Duodenal mucosa (tissue), 2 donors: ENCODE measurements at regions not wholly inside any gene's neighbourhood (a gene's known extent, or its start where the extent isn't known, plus 50 kb on each side); places are given as distances from the start of the nearest gene placed in this dataset.

ENCODE experiments used
- H3K27ac ChIP-seq: one replicate; pipeline ENCODE4 v1.7.0; 2013; ENCODE audit warnings: low read depth, low read length
- H3K27me3 ChIP-seq, 2 donors: one replicate each; pipeline ENCODE4 v1.7.0; 2013; ENCODE audit warnings: low read length in 2 of 2, control low read depth in 1 of 2; ENCODE audit not compliant: insufficient read depth in 2 of 2, control insufficient read depth in 1 of 2
- H3K36me3 ChIP-seq, 2 donors: one replicate each; pipeline ENCODE4 v1.7.0; 2013; ENCODE audit warnings: low read length in 2 of 2, control low read depth in 1 of 2; ENCODE audit not compliant: insufficient read depth in 2 of 2, control insufficient read depth in 1 of 2
- H3K4me1 ChIP-seq, 2 donors: one replicate each; pipeline ENCODE4 v1.7.0; 2013; ENCODE audit warnings: low read length in 2 of 2, control low read depth in 1 of 2; ENCODE audit not compliant: insufficient read depth in 2 of 2, control insufficient read depth in 1 of 2
- H3K4me3 ChIP-seq, 2 donors: one replicate each; pipeline ENCODE4 v1.7.0; 2013; ENCODE audit warnings: low read length in 2 of 2, low read depth in 1 of 2
- H3K9ac ChIP-seq, 2 donors: one replicate each; pipeline ENCODE4 v1.7.0; 2013; ENCODE audit warnings: low read length in 2 of 2, low read depth in 1 of 2
- H3K9me3 ChIP-seq, 2 donors: one replicate each; pipeline ENCODE4 v1.7.0; 2013; ENCODE audit warnings: low read length in 2 of 2, control low read depth in 1 of 2; ENCODE audit not compliant: control insufficient read depth in 1 of 2

- Histone ChIP-seq H3K9me3 (no peaks in the 10 kb centered on the region), H3K4me3 (no peak overlapping the region), H3K27me3 (no peaks in the 10 kb centered on the region), H3K27ac (no peak overlapping the region), H3K4me1 (no peaks in the 10 kb centered on the region), H3K36me3 (no peaks in the 10 kb centered on the region), H3K9ac (no peak overlapping the region)
Measured at GRCh38 chr5:17143335-17143734, 74.1 kb upstream of the BASP1 start.

GRCh38 chr5:17146280-17146841, 71.1 kb upstream of the BASP1 start:
- H3K36me3 ChIP-seq = no peaks in the 10 kb centered on the region
- H3K4me1 ChIP-seq = no peaks in the 10 kb centered on the region
- no peaks in the 10 kb centered on the region for H3K9me3 ChIP-seq
- H3K27me3 ChIP-seq = no peaks in the 10 kb centered on the region
- no peak overlapping the region for H3K9ac ChIP-seq
- H3K27ac ChIP-seq = no peak overlapping the region
- no peak overlapping the region for H3K4me3 ChIP-seq

GRCh38 chr5:17147170-17147569, 70.3 kb upstream of the BASP1 start:
- no peak overlapping the region for H3K4me3 ChIP-seq
- no peaks in the 10 kb centered on the region for H3K27me3 ChIP-seq
- no peaks in the 10 kb centered on the region for H3K4me1 ChIP-seq
- H3K36me3 ChIP-seq = no peaks in the 10 kb centered on the region
- H3K9ac ChIP-seq = no peak overlapping the region
- no peak overlapping the region for H3K27ac ChIP-seq
- no peaks in the 10 kb centered on the region for H3K9me3 ChIP-seq

GRCh38 chr5:17147617-17148016, 69.8 kb upstream of the BASP1 start:
- Histone ChIP-seq H3K4me1 (no peaks in the 10 kb centered on the region), H3K36me3 (no peaks in the 10 kb centered on the region), H3K4me3 (no peak overlapping the region), H3K9ac (no peak overlapping the region), H3K27ac (no peak overlapping the region), H3K27me3 (no peaks in the 10 kb centered on the region), H3K9me3 (no peaks in the 10 kb centered on the region)

- H3K27me3 ChIP-seq = no peaks in the 10 kb centered on the region
- H3K9me3 ChIP-seq = no peaks in the 10 kb centered on the region
- no peak overlapping the region for H3K27ac ChIP-seq
- no peak overlapping the region for H3K9ac ChIP-seq
- H3K4me3 ChIP-seq = no peak overlapping the region
- H3K4me1 ChIP-seq = no peaks in the 10 kb centered on the region
- H3K36me3 ChIP-seq = no peaks in the 10 kb centered on the region
Measured at GRCh38 chr5:17148481-17148880, 69.0 kb upstream of the BASP1 start.

GRCh38 chr5:17149786-17150185, 67.6 kb upstream of the BASP1 start:
- Histone ChIP-seq H3K4me1 (no peaks in the 10 kb centered on the region), H3K9me3 (no peaks in the 10 kb centered on the region), H3K4me3 (no peak overlapping the region), H3K36me3 (no peaks in the 10 kb centered on the region), H3K27me3 (no peaks in the 10 kb centered on the region), H3K9ac (no peak overlapping the region), H3K27ac (no peak overlapping the region)

GRCh38 chr5:17150531-17150930, 66.9 kb upstream of the BASP1 start:
- H3K4me1 ChIP-seq = no peaks in the 10 kb centered on the region
- H3K27ac ChIP-seq = no peak overlapping the region
- H3K9me3 ChIP-seq = no peaks in the 10 kb centered on the region
- no peaks in the 10 kb centered on the region for H3K36me3 ChIP-seq
- H3K9ac ChIP-seq = no peak overlapping the region
- no peaks in the 10 kb centered on the region for H3K27me3 ChIP-seq
- H3K4me3 ChIP-seq = no peak overlapping the region

- no peaks in the 10 kb centered on the region for H3K36me3 ChIP-seq
- H3K9ac ChIP-seq = no peak overlapping the region
- no peaks in the 10 kb centered on the region for H3K4me1 ChIP-seq
- H3K4me3 ChIP-seq = no peak overlapping the region
- H3K27me3 ChIP-seq = no peaks in the 10 kb centered on the region
- H3K9me3 ChIP-seq = no peaks in the 10 kb centered on the region
- no peak overlapping the region for H3K27ac ChIP-seq
Measured at GRCh38 chr5:17151686-17152085, 65.7 kb upstream of the BASP1 start.

GRCh38 chr5:17154211-17154996, 63.0 kb upstream of the BASP1 start:
- no peaks in the 10 kb centered on the region for H3K9me3 ChIP-seq
- no peaks in the 10 kb centered on the region for H3K36me3 ChIP-seq
- H3K9ac ChIP-seq = no peak overlapping the region
- no peaks in the 10 kb centered on the region for H3K27me3 ChIP-seq
- H3K4me3 ChIP-seq = no peak overlapping the region
- no peaks in the 10 kb centered on the region for H3K4me1 ChIP-seq
- no peak overlapping the region for H3K27ac ChIP-seq

GRCh38 chr5:17156463-17156862, 61.0 kb upstream of the BASP1 start:
- H3K36me3 ChIP-seq = no peaks in the 10 kb centered on the region
- H3K9me3 ChIP-seq = no peaks in the 10 kb centered on the region
- no peak overlapping the region for H3K27ac ChIP-seq
- no peaks in the 10 kb centered on the region for H3K27me3 ChIP-seq
- no peak overlapping the region for H3K9ac ChIP-seq
- H3K4me3 ChIP-seq = no peak overlapping the region
- H3K4me1 ChIP-seq = no peaks in the 10 kb centered on the region
